ENCODE measurements at regions not wholly inside any gene's neighbourhood (a gene's known extent, or its start where the extent isn't known, plus 50 kb on each side); places are given as distances from the start of the nearest gene placed in this dataset.

GRCh38 chr4:145277011-145277410, 96.6 kb upstream of the OTUD4 start:
- Histone ChIP-seq H3K27me3 (ENCODE audit: insufficient read depth, low read depth) (no peaks in the 10 kb centered on the region), H3K4me3 (IDR thresholded peaks at IDR 0.05; ENCODE audit: insufficient read depth, low read depth, low read length) (no peak overlapping the region), H3K4me1 (ENCODE audit: low read depth, poor library complexity, severe bottlenecking) (no peaks in the 10 kb centered on the region), H3K27ac (no peak overlapping the region), H3K36me3 (ENCODE audit: insufficient read depth) (no peaks in the 10 kb centered on the region), H3K9ac (no peak overlapping the region), H3K79me2 (ENCODE audit: insufficient read depth, low read depth) (no peaks in the 10 kb centered on the region), H2AFZ (ENCODE audit: low read depth) (no peak overlapping the region), H3K4me2 (no peak overlapping the region), H4K20me1 (ENCODE audit: insufficient read depth) (no peaks in the 10 kb centered on the region)
- TF ChIP-seq, protein P1, sequence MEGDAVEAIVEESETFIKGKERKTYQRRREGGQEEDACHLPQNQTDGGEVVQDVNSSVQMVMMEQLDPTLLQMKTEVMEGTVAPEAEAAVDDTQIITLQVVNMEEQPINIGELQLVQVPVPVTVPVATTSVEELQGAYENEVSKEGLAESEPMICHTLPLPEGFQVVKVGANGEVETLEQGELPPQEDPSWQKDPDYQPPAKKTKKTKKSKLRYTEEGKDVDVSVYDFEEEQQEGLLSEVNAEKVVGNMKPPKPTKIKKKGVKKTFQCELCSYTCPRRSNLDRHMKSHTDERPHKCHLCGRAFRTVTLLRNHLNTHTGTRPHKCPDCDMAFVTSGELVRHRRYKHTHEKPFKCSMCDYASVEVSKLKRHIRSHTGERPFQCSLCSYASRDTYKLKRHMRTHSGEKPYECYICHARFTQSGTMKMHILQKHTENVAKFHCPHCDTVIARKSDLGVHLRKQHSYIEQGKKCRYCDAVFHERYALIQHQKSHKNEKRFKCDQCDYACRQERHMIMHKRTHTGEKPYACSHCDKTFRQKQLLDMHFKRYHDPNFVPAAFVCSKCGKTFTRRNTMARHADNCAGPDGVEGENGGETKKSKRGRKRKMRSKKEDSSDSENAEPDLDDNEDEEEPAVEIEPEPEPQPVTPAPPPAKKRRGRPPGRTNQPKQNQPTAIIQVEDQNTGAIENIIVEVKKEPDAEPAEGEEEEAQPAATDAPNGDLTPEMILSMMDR (conservative IDR thresholded peaks at IDR 0.05; ENCODE audit: low read depth, low read length) = no peak

- Histone ChIP-seq H3K27ac (no peak overlapping the region), H2AFZ (ENCODE audit: low read depth) (no peak overlapping the region), H3K36me3 (ENCODE audit: insufficient read depth) (no peaks in the 10 kb centered on the region), H3K4me3 (IDR thresholded peaks at IDR 0.05; ENCODE audit: insufficient read depth, low read depth, low read length) (no peak overlapping the region), H3K9ac (no peak overlapping the region), H3K79me2 (ENCODE audit: insufficient read depth, low read depth) (no peaks in the 10 kb centered on the region), H3K4me2 (no peak overlapping the region), H3K4me1 (ENCODE audit: low read depth, poor library complexity, severe bottlenecking) (no peaks in the 10 kb centered on the region), H3K27me3 (ENCODE audit: insufficient read depth, low read depth) (no peaks in the 10 kb centered on the region), H4K20me1 (ENCODE audit: insufficient read depth) (no peaks in the 10 kb centered on the region)
- TF ChIP-seq, protein P1 (conservative IDR thresholded peaks at IDR 0.05; ENCODE audit: low read depth, low read length) = no peak
These were observed 95.7 kb upstream of the OTUD4 start for GRCh38 chr4:145276050-145276449.

- H3K79me2 ChIP-seq (ENCODE audit: insufficient read depth, low read depth) = no peaks in the 10 kb centered on the region
- no peak overlapping the region for H3K9ac ChIP-seq
- H3K27ac ChIP-seq = no peak overlapping the region
- TF ChIP-seq, protein P1 (conservative IDR thresholded peaks at IDR 0.05; ENCODE audit: low read depth, low read length) = no peak
- H3K27me3 ChIP-seq (ENCODE audit: insufficient read depth, low read depth) = no peaks in the 10 kb centered on the region
- no peak overlapping the region for H3K4me2 ChIP-seq
- no peak overlapping the region for H2AFZ ChIP-seq (ENCODE audit: low read depth)
- H3K36me3 ChIP-seq (ENCODE audit: insufficient read depth) = no peaks in the 10 kb centered on the region
- no peaks in the 10 kb centered on the region for H3K4me1 ChIP-seq (ENCODE audit: low read depth, poor library complexity, severe bottlenecking)
- H4K20me1 ChIP-seq (ENCODE audit: insufficient read depth) = no peaks in the 10 kb centered on the region
- no peak overlapping the region for H3K4me3 ChIP-seq (IDR thresholded peaks at IDR 0.05; ENCODE audit: insufficient read depth, low read depth, low read length)
These were observed 90.8 kb upstream of the OTUD4 start for GRCh38 chr4:145271194-145271593.

DNA sequence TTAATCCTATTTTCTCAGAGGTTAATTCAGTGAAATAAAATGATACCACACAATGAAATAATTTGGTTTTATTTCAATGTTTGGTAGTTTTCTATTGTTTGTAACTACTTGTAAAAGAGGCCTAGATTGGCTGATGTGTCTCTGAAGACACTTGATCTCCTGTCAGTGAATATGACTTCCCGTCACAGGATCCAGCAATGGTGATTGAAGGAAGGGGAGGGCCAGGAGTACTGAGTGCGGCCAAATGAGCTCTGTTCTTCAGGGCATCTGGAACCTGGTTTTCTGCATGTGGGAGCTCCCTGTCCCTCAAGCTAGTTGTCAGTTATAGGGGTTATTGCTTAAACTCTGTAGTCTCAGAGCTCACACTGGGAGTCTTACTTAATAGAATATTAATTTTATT, 86.5 kb upstream of the OTUD4 start:
- no peak overlapping the region for H3K9ac ChIP-seq

More for the DNA sequence above, 86.5 kb upstream of the OTUD4 start:
- TF ChIP-seq, protein P1 (conservative IDR thresholded peaks at IDR 0.05; ENCODE audit: low read depth, low read length) = no peak
- Histone ChIP-seq H3K4me2 (no peak overlapping the region), H3K79me2 (ENCODE audit: insufficient read depth, low read depth) (no peaks in the 10 kb centered on the region), H3K27ac (no peak overlapping the region), H2AFZ (ENCODE audit: low read depth) (no peak overlapping the region), H3K4me1 (ENCODE audit: low read depth, poor library complexity, severe bottlenecking) (no peaks in the 10 kb centered on the region), H3K4me3 (IDR thresholded peaks at IDR 0.05; ENCODE audit: insufficient read depth, low read depth, low read length) (no peak overlapping the region), H3K36me3 (ENCODE audit: insufficient read depth) (no peaks in the 10 kb centered on the region), H4K20me1 (ENCODE audit: insufficient read depth) (no peaks in the 10 kb centered on the region), H3K27me3 (ENCODE audit: insufficient read depth, low read depth) (no peaks in the 10 kb centered on the region)
